GM12874 (cell line): ENCODE measurements at regions not wholly inside any gene's neighbourhood (a gene's known extent, or its start where the extent isn't known, plus 50 kb on each side); places are given as distances from the start of the nearest gene placed in this dataset.

ENCODE experiments used
- TF ChIP-seq, protein P1 (sequence below): IDR thresholded peaks from 2 replicates; pipeline ENCODE4 v1.5.1; 2011; ENCODE audit warnings: low read depth, mild to moderate bottlenecking, control low read depth, low read length, moderate library complexity; ENCODE audit not compliant: insufficient read depth

DNA sequence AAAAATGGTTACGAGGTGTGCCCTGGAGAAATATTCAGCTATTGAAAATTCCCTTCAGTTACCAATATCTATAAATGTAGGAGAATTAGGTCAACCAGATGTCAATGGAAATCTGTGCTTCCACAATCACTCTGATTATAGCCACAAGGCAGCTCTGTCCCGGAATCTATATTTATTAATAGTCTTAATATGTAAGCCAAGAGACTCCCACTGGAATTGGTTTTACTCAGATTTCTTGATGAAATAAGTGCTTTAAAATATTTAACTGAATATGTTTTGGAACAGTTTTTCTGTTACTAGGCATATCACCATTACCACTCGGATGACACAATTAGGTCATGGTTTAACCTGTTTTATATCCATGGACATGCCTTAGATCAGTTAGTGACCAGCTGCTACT lies 169.6 kb downstream of the POM121L12 start:
- TF ChIP-seq, protein P1, sequence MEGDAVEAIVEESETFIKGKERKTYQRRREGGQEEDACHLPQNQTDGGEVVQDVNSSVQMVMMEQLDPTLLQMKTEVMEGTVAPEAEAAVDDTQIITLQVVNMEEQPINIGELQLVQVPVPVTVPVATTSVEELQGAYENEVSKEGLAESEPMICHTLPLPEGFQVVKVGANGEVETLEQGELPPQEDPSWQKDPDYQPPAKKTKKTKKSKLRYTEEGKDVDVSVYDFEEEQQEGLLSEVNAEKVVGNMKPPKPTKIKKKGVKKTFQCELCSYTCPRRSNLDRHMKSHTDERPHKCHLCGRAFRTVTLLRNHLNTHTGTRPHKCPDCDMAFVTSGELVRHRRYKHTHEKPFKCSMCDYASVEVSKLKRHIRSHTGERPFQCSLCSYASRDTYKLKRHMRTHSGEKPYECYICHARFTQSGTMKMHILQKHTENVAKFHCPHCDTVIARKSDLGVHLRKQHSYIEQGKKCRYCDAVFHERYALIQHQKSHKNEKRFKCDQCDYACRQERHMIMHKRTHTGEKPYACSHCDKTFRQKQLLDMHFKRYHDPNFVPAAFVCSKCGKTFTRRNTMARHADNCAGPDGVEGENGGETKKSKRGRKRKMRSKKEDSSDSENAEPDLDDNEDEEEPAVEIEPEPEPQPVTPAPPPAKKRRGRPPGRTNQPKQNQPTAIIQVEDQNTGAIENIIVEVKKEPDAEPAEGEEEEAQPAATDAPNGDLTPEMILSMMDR = no peak

DNA sequence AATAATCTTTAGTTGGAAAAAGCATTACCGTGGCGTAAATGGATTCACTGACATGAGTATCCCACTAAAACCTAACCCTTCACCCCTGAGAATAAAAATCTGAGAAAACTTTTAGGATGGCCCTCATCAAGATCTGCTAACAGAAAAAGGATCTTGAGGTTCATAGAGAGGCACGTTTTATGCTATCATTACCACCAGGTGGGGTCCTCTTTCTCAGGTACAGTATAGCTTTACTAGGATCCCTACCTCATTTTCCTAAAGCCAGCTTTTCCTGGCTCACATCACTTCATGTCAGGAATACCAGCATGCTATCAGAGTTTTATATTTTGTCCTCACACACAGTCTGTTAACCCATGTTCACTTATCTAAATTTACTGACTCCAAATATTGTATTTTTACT lies 173.7 kb downstream of the POM121L12 start:
- TF ChIP-seq, protein P1 = no peak

GRCh38 chr7:53214463-53214862 lies 179.0 kb downstream of the POM121L12 start:
- TF ChIP-seq, protein P1 = no peak

- TF ChIP-seq, protein P1 = no peak
These were observed 183.5 kb downstream of the POM121L12 start for GRCh38 chr7:53218730-53219504.

GRCh38 chr7:53229202-53229601 lies 193.8 kb downstream of the POM121L12 start:
- TF ChIP-seq, protein P1 = no peak

- TF ChIP-seq, protein P1 = no peak
These were observed 202.0 kb downstream of the POM121L12 start for GRCh38 chr7:53237344-53237913.

GRCh38 chr7:53238021-53238605 lies 202.7 kb downstream of the POM121L12 start:
- TF ChIP-seq, protein P1 = no peak
